OCI-M2 (cell line): ENCODE measurements at regions not wholly inside any gene's neighbourhood (a gene's known extent, or its start where the extent isn't known, plus 50 kb on each side); places are given as distances from the start of the nearest gene placed in this dataset.

ENCODE experiments used
- DNase-seq: peaks from one replicate; lab custom pipeline; 2025; ENCODE audit not compliant: unreplicated experiment; lab: John Stamatoyannopoulos, UW

GRCh38 chr17:79503126-79503839 is 107.6 kb downstream of the RBFOX3 start:
- no peak for DNase-seq

GRCh38 chr17:79501910-79502309 is 108.9 kb downstream of the RBFOX3 start:
- no peak for DNase-seq

GRCh38 chr17:79500745-79501618 is 109.9 kb downstream of the RBFOX3 start:
- DNase-seq, result no peak

GRCh38 chr17:79498854-79499253 is 112.0 kb downstream of the RBFOX3 start:
- DNase-seq, result no peak

GRCh38 chr17:79497777-79498348 is 113.0 kb downstream of the RBFOX3 start:
- no peak for DNase-seq

- no peak for DNase-seq
Observed at GRCh38 chr17:79496422-79497005, 114.3 kb downstream of the RBFOX3 start.

GRCh38 chr17:79495665-79496064 is 115.2 kb downstream of the RBFOX3 start:
- no peak for DNase-seq

GRCh38 chr17:79491006-79491405 is 119.8 kb downstream of the RBFOX3 start:
- DNase-seq, result no peak

- DNase-seq, result no peak
Observed at GRCh38 chr17:79490530-79490929, 120.3 kb downstream of the RBFOX3 start.

GRCh38 chr17:79487149-79487548 is 123.7 kb downstream of the RBFOX3 start:
- no peak for DNase-seq

GRCh38 chr17:79485991-79486390 is 124.9 kb downstream of the RBFOX3 start:
- no peak for DNase-seq

GRCh38 chr17:79485419-79485985 is 125.3 kb downstream of the RBFOX3 start:
- no peak for DNase-seq

- DNase-seq, result no peak
Observed at GRCh38 chr17:79484600-79485418, 126.0 kb downstream of the RBFOX3 start.

- DNase-seq, result no peak
Observed at GRCh38 chr17:79483842-79484241, 127.0 kb downstream of the RBFOX3 start.

- DNase-seq, result no peak
Observed at GRCh38 chr17:79482727-79483521, 127.9 kb downstream of the RBFOX3 start.

- no peak for DNase-seq
Observed at GRCh38 chr17:79479876-79480275, 131.0 kb downstream of the RBFOX3 start.

- DNase-seq, result no peak
Observed at GRCh38 chr17:79478841-79479240, 132.0 kb downstream of the RBFOX3 start.

- DNase-seq, result no peak
Observed at GRCh38 chr17:79478051-79478461, 132.8 kb downstream of the RBFOX3 start.

GRCh38 chr17:79476074-79476652 is 134.7 kb downstream of the RBFOX3 start:
- no peak for DNase-seq
